ENCODE measurements at regions not wholly inside any gene's neighbourhood (a gene's known extent, or its start where the extent isn't known, plus 50 kb on each side); places are given as distances from the start of the nearest gene placed in this dataset.

DNA sequence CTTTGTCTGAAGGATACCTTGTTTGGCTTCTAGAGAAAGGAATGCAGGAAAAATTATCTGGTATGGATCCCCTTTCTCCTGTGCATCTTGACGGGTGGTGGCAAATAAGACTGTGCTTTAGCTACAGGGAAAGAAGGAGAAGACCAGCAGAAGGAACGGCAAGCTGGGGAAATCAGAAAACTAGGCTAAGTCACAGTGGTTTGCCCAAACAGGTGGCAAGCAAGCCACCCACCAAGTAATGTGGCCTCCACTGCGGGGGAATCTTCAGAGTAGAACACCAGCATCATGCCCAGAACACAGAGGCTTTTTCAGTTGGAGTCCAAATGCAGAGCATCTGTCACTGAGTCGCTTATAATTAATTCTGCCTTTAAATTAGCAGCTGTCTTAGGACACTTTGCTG is 282.8 kb downstream of the PHF14 start:
- intact Hi-C loops (cut with DNase I; ENCODE audit: low total_unique reads) (no loop called here), in situ Hi-C loops (cut with MboI; ENCODE audit: low pct_ligation_motif_present in 1 of 4, low pct_unique_long_range_greater_than_20kb in 1 of 4, low sequenced_read_pairs in 3 of 4) (no loop called here)
- no peak overlapping the region for H3K27ac ChIP-seq
- H3K36me3 ChIP-seq, result no peaks in the 10 kb centered on the region
- peaks cover 0 to 8% (median 0%) of the 10 kb centered on the region in 4 donors for H3K4me1 ChIP-seq
- TF ChIP-seq EP300 (IDR thresholded peaks at IDR 0.05; ENCODE audit: low read depth) (no peak), POLR2AphosphoS5 (IDR thresholded peaks at IDR 0.05) (no peak), POLR2A (IDR thresholded peaks at IDR 0.05) (no peak)
- TF ChIP-seq, protein P1, sequence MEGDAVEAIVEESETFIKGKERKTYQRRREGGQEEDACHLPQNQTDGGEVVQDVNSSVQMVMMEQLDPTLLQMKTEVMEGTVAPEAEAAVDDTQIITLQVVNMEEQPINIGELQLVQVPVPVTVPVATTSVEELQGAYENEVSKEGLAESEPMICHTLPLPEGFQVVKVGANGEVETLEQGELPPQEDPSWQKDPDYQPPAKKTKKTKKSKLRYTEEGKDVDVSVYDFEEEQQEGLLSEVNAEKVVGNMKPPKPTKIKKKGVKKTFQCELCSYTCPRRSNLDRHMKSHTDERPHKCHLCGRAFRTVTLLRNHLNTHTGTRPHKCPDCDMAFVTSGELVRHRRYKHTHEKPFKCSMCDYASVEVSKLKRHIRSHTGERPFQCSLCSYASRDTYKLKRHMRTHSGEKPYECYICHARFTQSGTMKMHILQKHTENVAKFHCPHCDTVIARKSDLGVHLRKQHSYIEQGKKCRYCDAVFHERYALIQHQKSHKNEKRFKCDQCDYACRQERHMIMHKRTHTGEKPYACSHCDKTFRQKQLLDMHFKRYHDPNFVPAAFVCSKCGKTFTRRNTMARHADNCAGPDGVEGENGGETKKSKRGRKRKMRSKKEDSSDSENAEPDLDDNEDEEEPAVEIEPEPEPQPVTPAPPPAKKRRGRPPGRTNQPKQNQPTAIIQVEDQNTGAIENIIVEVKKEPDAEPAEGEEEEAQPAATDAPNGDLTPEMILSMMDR (IDR thresholded peaks at IDR 0.05), result no peak
- no peak overlapping the region for H3K4me3 ChIP-seq
- no peaks in the 10 kb centered on the region for H3K9me3 ChIP-seq
- WGBS, 2 donors (ENCODE audit: low coverage in 1 of 2), result 83 to 90% methylated on average over 1 to 4 of the region's 4 CpGs
- no peak for DNase-seq
- H3K27me3 ChIP-seq, result no peaks in the 10 kb centered on the region

DNA sequence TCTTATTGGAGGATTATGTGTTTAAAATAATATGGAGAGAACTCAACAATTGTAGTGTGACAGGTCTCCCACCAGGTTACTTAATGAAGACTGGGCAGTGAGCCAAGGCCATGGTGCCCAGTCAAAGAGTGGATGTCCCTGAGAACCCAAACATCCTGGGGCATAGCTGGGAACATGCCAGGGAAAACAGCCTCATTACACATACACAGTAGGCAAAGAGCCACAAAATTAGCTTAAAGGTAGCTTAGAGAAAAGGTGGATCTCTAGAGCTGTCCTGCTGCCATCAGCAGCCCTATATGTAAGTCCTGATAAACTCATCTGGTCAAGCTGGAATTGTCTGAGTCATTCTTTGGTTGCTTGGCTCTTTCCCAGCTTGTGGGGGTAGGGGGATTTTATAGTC is 287.8 kb downstream of the PHF14 start:
- Histone ChIP-seq H3K9me3 (no peaks in the 10 kb centered on the region), H3K27ac (no peak overlapping the region), H3K4me3 (no peak overlapping the region), H3K36me3 (no peaks in the 10 kb centered on the region), H3K27me3 (no peaks in the 10 kb centered on the region), H3K4me1 (no peaks in the 10 kb centered on the region)
- in situ Hi-C loops (cut with MboI; ENCODE audit: low pct_ligation_motif_present in 1 of 4, low pct_unique_long_range_greater_than_20kb in 1 of 4, low sequenced_read_pairs in 3 of 4) (no loop called here), intact Hi-C loops (cut with DNase I; ENCODE audit: low total_unique reads) (no loop called here)
- DNase-seq, result no peak
- TF ChIP-seq EP300 (IDR thresholded peaks at IDR 0.05; ENCODE audit: low read depth), result no peak

DNA sequence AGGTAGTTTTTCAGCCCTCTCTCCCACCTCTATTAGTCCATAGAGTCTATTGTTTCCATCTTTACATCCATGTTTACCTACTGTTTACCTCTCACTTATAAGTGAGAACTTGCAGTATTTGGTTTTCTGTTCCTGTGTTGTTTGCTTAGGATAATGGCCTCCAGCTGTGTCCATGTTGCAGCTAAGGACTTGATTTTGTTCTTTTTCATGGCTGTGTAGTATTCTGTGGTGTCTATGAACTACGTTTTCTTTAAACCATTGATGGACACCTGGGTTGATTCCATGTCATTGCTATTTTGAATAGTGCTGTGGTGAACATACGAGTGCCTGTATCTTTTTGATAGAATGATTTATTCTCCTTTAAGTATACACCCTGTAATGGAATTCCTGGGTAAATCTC is 292.4 kb downstream of the PHF14 start:
- intact Hi-C loops (cut with DNase I; ENCODE audit: low total_unique reads), result no loop called here
- Histone ChIP-seq H3K27ac (no peak overlapping the region), H3K4me3 (no peak overlapping the region), H3K9me3 (no peaks in the 10 kb centered on the region), H3K27me3 (no peaks in the 10 kb centered on the region), H3K36me3 (no peaks in the 10 kb centered on the region), H3K4me1 (no peaks in the 10 kb centered on the region)
- in situ Hi-C loops (cut with MboI; ENCODE audit: low pct_ligation_motif_present in 1 of 4, low pct_unique_long_range_greater_than_20kb in 1 of 4, low sequenced_read_pairs in 3 of 4), result no loop called here
- 51 to 58% methylated on average over 2 of the region's 2 CpGs for WGBS, 2 donors (ENCODE audit: low coverage in 1 of 2)
- DNase-seq, result no peak
- TF ChIP-seq, protein P1 (IDR thresholded peaks at IDR 0.05), result no peak
- TF ChIP-seq POLR2A (IDR thresholded peaks at IDR 0.05) (no peak), EP300 (IDR thresholded peaks at IDR 0.05; ENCODE audit: low read depth) (no peak), POLR2AphosphoS5 (IDR thresholded peaks at IDR 0.05) (no peak)

DNA sequence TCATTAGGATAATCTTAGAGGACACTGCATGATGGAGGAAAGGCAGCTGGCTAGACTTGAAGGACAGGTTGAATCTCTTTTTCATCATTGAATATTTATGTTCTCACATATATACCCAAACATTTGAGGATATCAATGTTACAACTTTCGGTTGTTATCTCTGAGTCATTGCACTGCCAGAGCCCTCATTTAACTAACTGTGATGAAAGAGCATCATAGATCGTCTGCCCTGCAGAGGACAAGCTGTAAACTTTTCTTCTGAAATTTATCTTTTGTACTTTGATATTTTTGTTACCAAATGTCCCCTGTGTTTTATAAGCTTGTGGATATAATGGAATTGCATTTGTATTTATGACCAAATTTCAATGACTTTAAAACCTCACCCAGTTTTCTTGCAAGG is 298.7 kb downstream of the PHF14 start:
- H3K4me3 ChIP-seq, result no peak overlapping the region
- intact Hi-C loops (cut with DNase I; ENCODE audit: low total_unique reads) (no loop called here), in situ Hi-C loops (cut with MboI; ENCODE audit: low pct_ligation_motif_present in 1 of 4, low pct_unique_long_range_greater_than_20kb in 1 of 4, low sequenced_read_pairs in 3 of 4) (no loop called here)
- DNase-seq, result no peak
- H3K27me3 ChIP-seq, result no peaks in the 10 kb centered on the region
- H3K27ac ChIP-seq, result no peak overlapping the region
- no peaks in the 10 kb centered on the region for H3K36me3 ChIP-seq
- H3K4me1 ChIP-seq, result no peaks in the 10 kb centered on the region
- TF ChIP-seq, protein P1 (IDR thresholded peaks at IDR 0.05), result no peak
- TF ChIP-seq POLR2A (IDR thresholded peaks at IDR 0.05) (no peak), POLR2AphosphoS5 (IDR thresholded peaks at IDR 0.05) (no peak), EP300 (IDR thresholded peaks at IDR 0.05; ENCODE audit: low read depth) (no peak)
- H3K9me3 ChIP-seq, result no peaks in the 10 kb centered on the region
- WGBS, 2 donors (ENCODE audit: low coverage in 1 of 2), result 54 to 56% methylated on average over 2 of the region's 2 CpGs

DNA sequence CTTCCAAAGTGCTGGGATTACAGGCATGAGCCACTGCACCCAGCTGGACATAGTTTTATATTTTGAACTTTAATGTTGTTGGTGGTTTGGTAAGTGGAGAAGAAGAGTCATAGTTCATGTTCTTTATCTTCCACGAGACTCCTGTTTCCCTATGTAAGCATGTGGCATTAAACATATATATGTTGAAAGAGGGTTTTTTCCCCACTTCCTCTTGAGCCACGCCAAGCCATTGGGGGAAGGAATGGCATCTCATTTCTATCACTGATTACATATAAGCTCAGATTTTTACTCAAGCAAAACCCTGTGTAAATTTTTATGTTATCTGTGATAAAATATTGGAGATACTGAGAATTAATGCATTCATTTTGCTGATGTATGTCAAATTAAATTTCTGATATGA is 300.4 kb downstream of the PHF14 start:
- Histone ChIP-seq H3K4me3 (no peak overlapping the region), H3K27ac (no peak overlapping the region), H3K27me3 (no peaks in the 10 kb centered on the region), H3K9me3 (no peaks in the 10 kb centered on the region), H3K36me3 (no peaks in the 10 kb centered on the region), H3K4me1 (no peaks in the 10 kb centered on the region)
- intact Hi-C loops (cut with DNase I; ENCODE audit: low total_unique reads) (no loop called here), in situ Hi-C loops (cut with MboI; ENCODE audit: low pct_ligation_motif_present in 1 of 4, low pct_unique_long_range_greater_than_20kb in 1 of 4, low sequenced_read_pairs in 3 of 4) (no loop called here)
- DNase-seq, result no peak
- 68 to 76% methylated on average over 2 of the region's 2 CpGs for WGBS, 2 donors (ENCODE audit: low coverage in 1 of 2)
- TF ChIP-seq POLR2AphosphoS5 (IDR thresholded peaks at IDR 0.05) (no peak), POLR2A (IDR thresholded peaks at IDR 0.05) (no peak), EP300 (IDR thresholded peaks at IDR 0.05; ENCODE audit: low read depth) (no peak)
- TF ChIP-seq, protein P1 (IDR thresholded peaks at IDR 0.05), result no peak
